NB4 (cell line): ENCODE measurements at regions not wholly inside any gene's neighbourhood (a gene's known extent, or its start where the extent isn't known, plus 50 kb on each side); places are given as distances from the start of the nearest gene placed in this dataset.

Experiments used
- DNase-seq: peaks from one replicate; pipeline ENCODE4 v3.0.0; 2010; ENCODE audit warnings: low read depth
- H3K4me3 ChIP-seq: one replicate; pipeline ENCODE4 v1.5.1; 2011; ENCODE audit warnings: mild to moderate bottlenecking, low read depth, low read length, moderate library complexity
- MYC ChIP-seq: IDR thresholded peaks from 2 replicates; pipeline ENCODE4 v1.6.1; 2011; ENCODE audit warnings: low read depth, low read length
- POLR2A ChIP-seq: IDR thresholded peaks from 2 replicates; pipeline ENCODE4 v1.6.1; 2011; ENCODE audit warnings: mild to moderate bottlenecking; ENCODE audit not compliant: insufficient read length; ENCODE audit errors: extremely low read depth
- TF ChIP-seq, protein P1 (sequence below): IDR thresholded peaks from one replicate; pipeline ENCODE4 v1.5.1; 2012; ENCODE audit warnings: low read depth, low read length
- TF ChIP-seq, protein P2 (sequence below): IDR thresholded peaks from 2 replicates; pipeline ENCODE4 v1.6.1; 2011; ENCODE audit warnings: low read depth, low read length

DNA sequence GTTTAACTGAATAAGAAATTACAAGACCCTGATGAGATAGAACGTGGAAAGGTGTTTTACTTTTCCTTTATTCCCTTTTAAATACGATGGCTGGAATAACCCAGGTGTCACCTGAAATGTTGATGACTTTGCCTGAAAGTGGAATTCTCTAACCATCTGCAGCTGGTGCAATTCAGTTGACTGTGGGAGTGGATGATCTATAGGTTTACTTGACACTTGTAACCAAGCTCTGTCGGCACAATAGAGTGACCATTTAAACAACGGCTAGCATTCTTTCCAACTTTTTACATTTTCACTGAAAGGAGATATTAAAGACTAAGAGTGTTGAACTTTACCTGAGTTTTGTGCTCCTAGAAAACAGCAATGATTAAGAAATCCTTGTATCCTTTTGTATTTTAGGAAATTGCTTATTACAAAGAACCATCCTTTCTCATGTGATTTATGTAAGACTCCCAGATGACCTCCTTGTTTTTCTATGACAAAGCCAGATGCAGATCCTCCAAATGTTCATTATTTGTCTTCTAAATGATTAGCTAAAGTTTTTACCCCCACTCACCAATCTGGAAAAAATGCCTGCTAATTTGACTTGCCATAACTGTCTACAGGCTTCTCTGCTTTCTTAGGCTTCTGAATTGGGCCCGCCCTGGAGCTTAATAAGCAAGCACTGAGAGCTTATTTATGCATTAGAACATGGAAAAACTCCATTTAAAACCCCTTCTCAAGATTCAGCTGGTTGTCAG is 129.5 kb upstream of the LRRC7 start:
- no peak for DNase-seq
- TF ChIP-seq MYC (no peak), POLR2A (no peak)
- TF ChIP-seq, protein P1, sequence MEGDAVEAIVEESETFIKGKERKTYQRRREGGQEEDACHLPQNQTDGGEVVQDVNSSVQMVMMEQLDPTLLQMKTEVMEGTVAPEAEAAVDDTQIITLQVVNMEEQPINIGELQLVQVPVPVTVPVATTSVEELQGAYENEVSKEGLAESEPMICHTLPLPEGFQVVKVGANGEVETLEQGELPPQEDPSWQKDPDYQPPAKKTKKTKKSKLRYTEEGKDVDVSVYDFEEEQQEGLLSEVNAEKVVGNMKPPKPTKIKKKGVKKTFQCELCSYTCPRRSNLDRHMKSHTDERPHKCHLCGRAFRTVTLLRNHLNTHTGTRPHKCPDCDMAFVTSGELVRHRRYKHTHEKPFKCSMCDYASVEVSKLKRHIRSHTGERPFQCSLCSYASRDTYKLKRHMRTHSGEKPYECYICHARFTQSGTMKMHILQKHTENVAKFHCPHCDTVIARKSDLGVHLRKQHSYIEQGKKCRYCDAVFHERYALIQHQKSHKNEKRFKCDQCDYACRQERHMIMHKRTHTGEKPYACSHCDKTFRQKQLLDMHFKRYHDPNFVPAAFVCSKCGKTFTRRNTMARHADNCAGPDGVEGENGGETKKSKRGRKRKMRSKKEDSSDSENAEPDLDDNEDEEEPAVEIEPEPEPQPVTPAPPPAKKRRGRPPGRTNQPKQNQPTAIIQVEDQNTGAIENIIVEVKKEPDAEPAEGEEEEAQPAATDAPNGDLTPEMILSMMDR = no peak
- TF ChIP-seq, protein P2, sequence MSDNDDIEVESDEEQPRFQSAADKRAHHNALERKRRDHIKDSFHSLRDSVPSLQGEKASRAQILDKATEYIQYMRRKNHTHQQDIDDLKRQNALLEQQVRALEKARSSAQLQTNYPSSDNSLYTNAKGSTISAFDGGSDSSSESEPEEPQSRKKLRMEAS = no peak
- no peak overlapping the region for H3K4me3 ChIP-seq

DNA sequence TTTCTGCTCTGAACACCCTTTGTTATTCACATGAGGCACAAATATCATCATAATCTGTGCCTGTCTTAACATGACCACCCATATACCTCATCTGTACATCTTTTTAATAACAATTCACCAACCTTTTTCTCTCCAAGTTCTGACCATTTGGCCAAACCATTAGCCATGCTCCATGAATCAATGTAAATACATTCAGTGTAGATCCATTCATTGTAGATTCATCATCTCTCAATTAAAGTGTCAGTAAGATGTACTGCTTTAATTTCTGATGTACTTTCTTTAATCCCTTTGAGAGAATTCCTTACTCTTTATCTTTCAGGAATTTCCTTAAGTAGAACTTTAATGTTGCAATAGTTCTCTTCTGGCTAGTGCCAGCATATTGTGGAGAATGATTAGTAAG is 126.2 kb upstream of the LRRC7 start:
- no peak for DNase-seq
- no peak for TF ChIP-seq MYC
- no peak for TF ChIP-seq POLR2A
- TF ChIP-seq, protein P1 = no peak
- TF ChIP-seq, protein P2 = no peak
- no peak overlapping the region for H3K4me3 ChIP-seq

DNA sequence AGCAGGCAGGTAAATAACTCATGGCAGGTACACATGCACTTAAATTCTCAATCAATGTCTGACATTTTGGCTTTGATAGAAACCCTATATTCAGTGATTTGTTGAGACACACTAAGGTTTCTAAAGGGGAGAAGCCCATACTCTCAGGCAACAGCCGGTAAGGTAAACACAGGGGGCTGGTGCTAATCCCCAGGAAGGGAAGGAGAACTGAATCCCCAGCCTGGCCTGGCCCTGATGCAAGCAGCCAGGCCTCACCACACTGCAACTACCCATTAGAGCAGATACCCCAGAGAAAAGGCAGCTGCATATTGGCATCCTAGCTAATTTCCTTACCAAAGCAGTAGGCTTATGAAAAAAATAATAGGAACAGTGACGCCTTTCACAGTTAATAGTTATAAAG is 116.5 kb upstream of the LRRC7 start:
- DNase-seq = no peak
- no peak overlapping the region for H3K4me3 ChIP-seq
- TF ChIP-seq, protein P1 = no peak
- TF ChIP-seq MYC (no peak), POLR2A (no peak)
- TF ChIP-seq, protein P2 = no peak

DNA sequence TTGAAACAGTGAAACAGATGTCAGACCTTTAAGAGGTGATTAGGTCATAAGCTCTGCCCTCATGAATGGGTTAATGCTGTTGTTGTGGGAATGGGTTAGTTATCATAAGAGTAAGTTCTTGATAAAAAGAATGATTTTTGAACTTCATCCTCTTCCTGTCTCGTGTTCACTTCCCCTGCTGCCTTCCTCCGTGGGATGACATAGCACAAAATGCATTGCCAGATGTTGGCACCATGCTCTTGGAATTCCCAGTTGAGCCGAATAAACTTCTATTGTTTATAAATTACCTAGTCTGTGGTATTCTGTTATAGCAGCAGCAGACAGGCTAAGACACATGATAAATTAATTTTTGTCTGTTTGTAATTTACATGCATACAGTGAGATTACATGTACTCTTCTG is 112.0 kb upstream of the LRRC7 start:
- no peak for TF ChIP-seq MYC

DNA sequence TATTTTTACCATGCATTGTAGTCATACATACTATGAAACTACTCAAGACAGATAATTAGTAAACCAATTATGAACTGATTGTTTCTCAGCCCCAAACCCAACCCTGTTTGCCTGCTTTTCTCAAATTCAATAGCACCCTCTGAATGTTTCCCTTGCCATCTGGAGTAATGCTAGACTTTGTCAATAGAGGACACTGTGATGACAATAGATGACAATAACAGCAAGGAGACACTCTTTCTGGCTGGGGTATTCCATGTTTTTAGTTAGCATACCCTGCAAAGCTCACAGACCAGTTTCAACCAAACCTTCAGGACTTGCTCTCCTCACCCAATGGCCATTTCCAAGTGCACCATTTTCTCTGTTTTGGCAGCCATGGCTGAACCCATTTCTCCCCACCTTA is 108.5 kb upstream of the LRRC7 start:
- no peak overlapping the region for H3K4me3 ChIP-seq
- TF ChIP-seq, protein P2 = no peak
- TF ChIP-seq MYC (no peak), POLR2A (no peak)
- TF ChIP-seq, protein P1 = no peak
- DNase-seq = no peak

More for the DNA sequence above, 112.0 kb upstream of the LRRC7 start:
- no peak overlapping the region for H3K4me3 ChIP-seq
- no peak for DNase-seq

DNA sequence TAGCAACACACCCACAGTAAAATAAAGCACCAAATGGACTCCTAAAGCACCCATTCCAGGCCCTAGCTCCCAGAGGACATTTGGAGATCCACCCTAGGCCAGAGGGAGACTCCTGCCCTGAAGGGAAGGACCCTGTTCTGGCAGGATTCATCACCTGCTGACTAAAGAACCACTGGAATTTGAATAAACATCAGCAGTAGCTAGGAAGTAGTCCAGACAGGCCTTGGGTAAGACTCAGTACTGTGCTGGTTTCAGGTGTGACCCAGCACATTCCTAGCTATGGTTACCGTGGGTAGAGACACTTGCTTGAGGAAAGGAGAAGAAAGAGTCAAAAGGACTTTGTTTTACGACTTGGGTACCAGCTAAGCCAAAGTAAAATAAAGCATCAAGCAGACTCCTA is 92.7 kb upstream of the LRRC7 start:
- TF ChIP-seq, protein P1 = no peak
- TF ChIP-seq POLR2A = no peak
- TF ChIP-seq MYC = no peak
- TF ChIP-seq, protein P2 = no peak
- H3K4me3 ChIP-seq = no peak overlapping the region
- no peak for DNase-seq
